ENCODE measurements at regions not wholly inside any gene's neighbourhood (a gene's known extent, or its start where the extent isn't known, plus 50 kb on each side); places are given as distances from the start of the nearest gene placed in this dataset.

GRCh38 chr2:223262946-223263345 lies 211.0 kb downstream of the KCNE4 start:
- Histone ChIP-seq H4K5ac (ENCODE audit: insufficient read length, low read depth, low read length) (no peak overlapping the region), H3K9ac (replicated peaks in 1 of 4; ENCODE audit: extremely low read depth in 1 of 4, low read depth in 3 of 4, low read length in 3 of 4) (no peak overlapping the region), H3K4ac (replicated peaks; ENCODE audit: insufficient read length, low read depth, low read length) (no peak overlapping the region), H3K4me2 (ENCODE audit: insufficient read depth in 1 of 2, low read depth in 2 of 2, low read length in 2 of 2) (no peak overlapping the region), H2BK5ac (ENCODE audit: low read depth, low read length) (no peak overlapping the region), H2AFZ (ENCODE audit: low read length) (no peak overlapping the region), H3K79me2 (ENCODE audit: control insufficient read depth in 1 of 2, insufficient read depth in 2 of 2, low read length in 2 of 2) (no peaks in the 10 kb centered on the region), H3K56ac (replicated peaks; ENCODE audit: insufficient read length, low read depth, low read length) (no peak overlapping the region), H3K4me1 (replicated peaks in 1 of 4; ENCODE audit: control insufficient read depth in 3 of 4, insufficient read depth in 4 of 4, low read length in 3 of 4) (no peaks in the 10 kb centered on the region), H2BK12ac (ENCODE audit: low read depth, low read length) (no peak overlapping the region), H3K36me3 (ENCODE audit: control insufficient read depth in 2 of 4, insufficient read depth in 4 of 4, low read length in 3 of 4) (no peaks in the 10 kb centered on the region), H3K18ac (ENCODE audit: extremely low read depth, low read length) (no peak overlapping the region), H3K14ac (ENCODE audit: insufficient read length) (no peak overlapping the region), H3K27ac (ENCODE audit: low read depth, low read length) (no peak overlapping the region), H3K23ac (ENCODE audit: insufficient read length) (no peak overlapping the region), H4K91ac (replicated peaks; ENCODE audit: insufficient read length, low read length) (no peak overlapping the region), H3K9me3 (ENCODE audit: insufficient read depth in 2 of 2, low read depth in 1 of 2, low read length in 1 of 2) (0 out of 4 replicates have a peak, but pooled peaks cover 0 to 2% of the 10 kb centered on the region in 2 experiments), H4K8ac (ENCODE audit: extremely low read depth, insufficient read depth, low read length) (no peak overlapping the region), H4K20me1 (replicated peaks in 1 of 2; ENCODE audit: control insufficient read depth in 1 of 2, insufficient read depth in 2 of 2, low read length in 2 of 2) (no peaks in the 10 kb centered on the region), H3K23me2 (ENCODE audit: low read depth, low read length) (no peaks in the 10 kb centered on the region), H2BK20ac (ENCODE audit: low read length) (no peak overlapping the region), H2AK5ac (ENCODE audit: low read depth, low read length) (no peak overlapping the region), H3K27me3 (replicated peaks in 1 of 4; ENCODE audit: control insufficient read depth in 3 of 4, extremely low read depth in 1 of 4, insufficient read depth in 3 of 4, low read length in 3 of 4) (no peaks in the 10 kb centered on the region), H2BK120ac (replicated peaks; ENCODE audit: low read depth, low read length) (no peak overlapping the region), H3K4me3 (ENCODE audit: extremely low read depth in 1 of 4, insufficient read depth in 2 of 4, low read depth in 3 of 4, low read length in 4 of 4) (no peak overlapping the region), H3K79me1 (ENCODE audit: low read depth, low read length) (no peaks in the 10 kb centered on the region), H2BK15ac (ENCODE audit: low read length) (no peak overlapping the region)
- no peak for FAIRE-seq
- whole genome bisulfite sequencing, 2 experiments (ENCODE audit: extremely low coverage in 1 of 2, insufficient coverage in 1 of 2, insufficient read length in 1 of 2, insufficient replicate concordance in 2 of 2, low coverage in 1 of 2, low lambda C conversion rate in 2 of 2, missing lambda C conversion rate in 1 of 2): 86% methylated on average over 5 of the region's 6 CpGs; no CpG with 5 or more reads in 1 of the 2 experiments
- TF ChIP-seq MAX (IDR thresholded peaks at IDR 0.05): no peak
- TF ChIP-seq TBP (IDR thresholded peaks at IDR 0.05; ENCODE audit: low read depth, low read length): no peak
- TF ChIP-seq RFX5 (IDR thresholded peaks at IDR 0.05; ENCODE audit: borderline replicate concordance, low read depth, low read length): no peak
- TF ChIP-seq HDAC2 (IDR thresholded peaks at IDR 0.05; ENCODE audit: borderline replicate concordance in 1 of 2, low read depth in 2 of 2, low read length in 2 of 2): no peak
- ChIA-PET POLR2A (ENCODE audit: partially characterized antibody) (no interaction called here), CTCF (ENCODE audit: partially characterized antibody) (interaction anchor here (0.6 to 0.9 kb wide), 2 partner anchors 15 to 535 kb away, joined by 3 to 5 read pairs; no protein-coding TSS in a partner anchor)
- DNase-seq (ENCODE audit: low read depth in 1 of 2, low spot score in 2 of 2): peak in 1 of 2 experiments; percentile 15

Measured in H1 (cell line).